Activated CD4-positive, alpha-beta T cell treated with anti-CD3 and anti-CD28 coated beads for 36 hours (primary cell): ENCODE measurements at regions not wholly inside any gene's neighbourhood (a gene's known extent, or its start where the extent isn't known, plus 50 kb on each side); places are given as distances from the start of the nearest gene placed in this dataset.
"Not testable (repeated sequence)": the region's sequence is repeated elsewhere in the genome, so short reads cannot be mapped to it uniquely, and the experiment has no call there.

Experiments
- ATAC-seq: fragments of 200-7000 bp; cut with Tn5 transposase; one replicate; pipeline ENCODE4 v1.10.0; 2021; ENCODE audit warnings: mild to moderate bottlenecking, moderate library complexity
- CTCF ChIA-PET: fragments of 350-600 bp; sonication (Branson Sonifier 250); formaldehyde crosslinking; loops from one replicate; lab custom pipeline; 2021; ENCODE audit warnings: antibody characterized with exemption; lab: Charles Lee
- POLR2A ChIA-PET: fragments of 350-600 bp; sonication (Branson Sonifier 250); formaldehyde crosslinking; loops from one replicate; lab custom pipeline; 2021; ENCODE audit warnings: antibody characterized with exemption, inconsistent platforms; lab: Charles Lee
- DNase-seq: peaks from one replicate; pipeline ENCODE4 v3.0.0-alpha.2; 2020
- H3K27ac Mint-ChIP-seq: one replicate; pipeline ENCODE4 v1.8.0; 2021; ENCODE audit warnings: mixed read lengths
- H3K27me3 Mint-ChIP-seq: one replicate; pipeline ENCODE4 v1.8.0; 2021; ENCODE audit warnings: mixed read lengths
- H3K36me3 Mint-ChIP-seq: one replicate; pipeline ENCODE4 v1.8.0; 2021; ENCODE audit warnings: low read depth, mixed read lengths
- H3K4me1 Mint-ChIP-seq: one replicate; pipeline ENCODE4 v1.8.0; 2021; ENCODE audit warnings: mixed read lengths
- H3K4me3 Mint-ChIP-seq: one replicate; pipeline ENCODE4 v1.8.0; 2021; ENCODE audit warnings: mild to moderate bottlenecking, moderate library complexity, mixed read lengths
- H3K9me3 Mint-ChIP-seq: one replicate; pipeline ENCODE4 v1.8.0; 2021; ENCODE audit warnings: low read depth, mixed read lengths
- intact Hi-C, 2 experiments: fragments of 100-400 bp; cut with DNase I in 1 of 2; cut with micrococcal nuclease in 1 of 2; formaldehyde crosslinking; loops; one replicate each; pipeline versions ENCODE4 v1.14.2 to v1.15.1; 2022 to 2024; cut with DNase I, micrococcal nuclease

GRCh38 chr5:26530305-26530704, 508.1 kb downstream of the CDH9 start:
- H3K4me1 Mint-ChIP-seq, result no peaks in the 10 kb centered on the region
- H3K27ac Mint-ChIP-seq, result no peak overlapping the region
- ATAC-seq, result no peak
- intact Hi-C loops, result no loop called here
- H3K9me3 Mint-ChIP-seq, result peaks cover 8% of the 10 kb centered on the region
- H3K4me3 Mint-ChIP-seq, result no peak overlapping the region
- POLR2A ChIA-PET, result no interaction called here
- no peak for DNase-seq
- CTCF ChIA-PET, result no interaction called here
- no peaks in the 10 kb centered on the region for H3K27me3 Mint-ChIP-seq
- H3K36me3 Mint-ChIP-seq, result no peaks in the 10 kb centered on the region

- no peak for DNase-seq
- Mint-ChIP-seq H3K4me1 (no peaks in the 10 kb centered on the region), H3K36me3 (no peaks in the 10 kb centered on the region), H3K27ac (no peak overlapping the region), H3K27me3 (no peaks in the 10 kb centered on the region), H3K9me3 (peaks cover 7% of the 10 kb centered on the region), H3K4me3 (no peak overlapping the region)
- no peak for ATAC-seq
- ChIA-PET CTCF (interaction anchor here (0.8 kb wide), 1 partner anchor 18 kb away, joined by 3 read pairs; no protein-coding TSS in a partner anchor), POLR2A (no interaction called here)
- intact Hi-C loops, result no loop called here
These were observed 519.1 kb downstream of the CDH9 start for GRCh38 chr5:26519245-26519644.

GRCh38 chr5:26518065-26518464, 520.3 kb downstream of the CDH9 start:
- peaks cover 5% of the 10 kb centered on the region for H3K9me3 Mint-ChIP-seq
- ChIA-PET CTCF (no interaction called here), POLR2A (no interaction called here)
- no peaks in the 10 kb centered on the region for H3K4me1 Mint-ChIP-seq
- no peaks in the 10 kb centered on the region for H3K27me3 Mint-ChIP-seq
- H3K4me3 Mint-ChIP-seq, result no peak overlapping the region
- no peak overlapping the region for H3K27ac Mint-ChIP-seq
- DNase-seq (no peak), ATAC-seq (no peak)
- H3K36me3 Mint-ChIP-seq, result no peaks in the 10 kb centered on the region
- intact Hi-C loops, result no loop called here

GRCh38 chr5:26498972-26499371, 539.4 kb downstream of the CDH9 start:
- H3K36me3 Mint-ChIP-seq, result no peaks in the 10 kb centered on the region
- H3K9me3 Mint-ChIP-seq, result peaks cover 5% of the 10 kb centered on the region
- no peak for ATAC-seq
- intact Hi-C loops, result no loop called here
- H3K27me3 Mint-ChIP-seq, result no peaks in the 10 kb centered on the region
- POLR2A ChIA-PET, result no interaction called here
- H3K27ac Mint-ChIP-seq, result no peak overlapping the region
- CTCF ChIA-PET, result no interaction called here
- H3K4me3 Mint-ChIP-seq, result no peak overlapping the region
- no peak for DNase-seq
- no peaks in the 10 kb centered on the region for H3K4me1 Mint-ChIP-seq

GRCh38 chr5:26495437-26495836, 542.9 kb downstream of the CDH9 start:
- Mint-ChIP-seq H3K9me3 (peaks cover 11% of the 10 kb centered on the region), H3K4me1 (no peaks in the 10 kb centered on the region), H3K4me3 (no peak overlapping the region), H3K27ac (no peak overlapping the region), H3K36me3 (no peaks in the 10 kb centered on the region), H3K27me3 (no peaks in the 10 kb centered on the region)
- POLR2A ChIA-PET, result no interaction called here
- CTCF ChIA-PET, result no interaction called here
- intact Hi-C loops, result no loop called here
- no peak for DNase-seq
- no peak for ATAC-seq

GRCh38 chr5:26492906-26493459, 545.4 kb downstream of the CDH9 start:
- Mint-ChIP-seq H3K36me3 (no peaks in the 10 kb centered on the region), H3K27me3 (no peaks in the 10 kb centered on the region), H3K27ac (no peak overlapping the region), H3K9me3 (peaks cover 21% of the 10 kb centered on the region), H3K4me3 (no peak overlapping the region), H3K4me1 (no peaks in the 10 kb centered on the region)
- ChIA-PET CTCF (no interaction called here), POLR2A (no interaction called here)
- intact Hi-C loops, result no loop called here
- DNase-seq, result no peak
- ATAC-seq, result no peak

GRCh38 chr5:26487553-26487952, 550.8 kb downstream of the CDH9 start:
- no peaks in the 10 kb centered on the region for H3K27me3 Mint-ChIP-seq
- ChIA-PET CTCF (no interaction called here), POLR2A (no interaction called here)
- H3K4me3 Mint-ChIP-seq, result no peak overlapping the region
- no peaks in the 10 kb centered on the region for H3K36me3 Mint-ChIP-seq
- ATAC-seq, result no peak
- peaks cover 17% of the 10 kb centered on the region for H3K9me3 Mint-ChIP-seq
- no peak overlapping the region for H3K27ac Mint-ChIP-seq
- H3K4me1 Mint-ChIP-seq, result no peaks in the 10 kb centered on the region
- no peak for DNase-seq
- intact Hi-C loops, result loop anchor here in 1 of 2 experiments (10.0 kb wide), 1 partner anchor 1853 kb away; no protein-coding TSS in a partner anchor

GRCh38 chr5:26486631-26487030, 551.8 kb downstream of the CDH9 start:
- Mint-ChIP-seq H3K9me3 (peaks cover 19% of the 10 kb centered on the region), H3K27me3 (no peaks in the 10 kb centered on the region), H3K4me3 (no peak overlapping the region), H3K4me1 (no peaks in the 10 kb centered on the region), H3K36me3 (no peaks in the 10 kb centered on the region), H3K27ac (no peak overlapping the region)
- no peak for ATAC-seq
- ChIA-PET POLR2A (no interaction called here), CTCF (no interaction called here)
- intact Hi-C loops, result loop anchor here in 1 of 2 experiments (10.0 kb wide), 1 partner anchor 1852 kb away; no protein-coding TSS in a partner anchor
- no peak for DNase-seq

GRCh38 chr5:26485146-26485860, 553.1 kb downstream of the CDH9 start:
- not testable (repeated sequence) for H3K27ac Mint-ChIP-seq

GRCh38 chr5:26482810-26483375, 555.5 kb downstream of the CDH9 start:
- Mint-ChIP-seq H3K27ac (no peak overlapping the region), H3K9me3 (peaks cover 10% of the 10 kb centered on the region), H3K4me3 (no peak overlapping the region), H3K4me1 (no peaks in the 10 kb centered on the region), H3K27me3 (no peaks in the 10 kb centered on the region), H3K36me3 (no peaks in the 10 kb centered on the region)
- ATAC-seq (no peak), DNase-seq (peak; percentile 16)
- intact Hi-C loops, result loop anchor here in 1 of 2 experiments (10.0 kb wide), 1 partner anchor 1848 kb away; no protein-coding TSS in a partner anchor
- ChIA-PET POLR2A (no interaction called here), CTCF (no interaction called here)

More at GRCh38 chr5:26485146-26485860, 553.1 kb downstream of the CDH9 start:
- DNase-seq, H3K27me3 Mint-ChIP-seq, H3K4me1 Mint-ChIP-seq, ATAC-seq, CTCF ChIA-PET, H3K36me3 Mint-ChIP-seq, H3K4me3 Mint-ChIP-seq, POLR2A ChIA-PET: not testable (repeated sequence)
- intact Hi-C loops, result loop anchor here in 1 of 2 experiments (10.0 kb wide), 1 partner anchor 1851 kb away; no protein-coding TSS in a partner anchor
- peaks cover 19% of the 10 kb centered on the region for H3K9me3 Mint-ChIP-seq

GRCh38 chr5:26482076-26482809, 556.1 kb downstream of the CDH9 start:
- H3K4me1 Mint-ChIP-seq, result no peaks in the 10 kb centered on the region
- no peaks in the 10 kb centered on the region for H3K27me3 Mint-ChIP-seq
- H3K9me3 Mint-ChIP-seq, result peaks cover 8% of the 10 kb centered on the region
- DNase-seq (no peak), ATAC-seq (no peak)
- no peak overlapping the region for H3K27ac Mint-ChIP-seq
- H3K4me3 Mint-ChIP-seq, result no peak overlapping the region
- no peaks in the 10 kb centered on the region for H3K36me3 Mint-ChIP-seq
- intact Hi-C loops, result loop anchor here in 1 of 2 experiments (10.0 kb wide), 1 partner anchor 1847 kb away; no protein-coding TSS in a partner anchor
- POLR2A ChIA-PET, result no interaction called here
- CTCF ChIA-PET, result no interaction called here
